CD14-positive monocyte (primary cell): ENCODE measurements at regions not wholly inside any gene's neighbourhood (a gene's known extent, or its start where the extent isn't known, plus 50 kb on each side); places are given as distances from the start of the nearest gene placed in this dataset.

Source experiments
- DNase-seq, 3 donors: peaks; one replicate each; pipeline ENCODE4 v3.0.0-alpha.2; 2011 to 2022
- H2AFZ ChIP-seq: 2 replicates; pipeline ENCODE4 v1.6.0; 2012; ENCODE audit warnings: mild to moderate bottlenecking, low read depth, low read length, inconsistent platforms; ENCODE audit not compliant: insufficient read depth, poor library complexity, severe bottlenecking
- H3K27ac ChIP-seq, 2 donors: 1 replicate in 1 of 2; 2 replicates in 1 of 2; pipeline ENCODE4 v1.5.1; 2012 to 2013; ENCODE audit warnings: low read length in 2 of 2, control low read depth in 1 of 2, inconsistent platforms in 1 of 2, low read depth in 1 of 2, mild to moderate bottlenecking in 1 of 2
- H3K27me3 ChIP-seq, 2 donors: one replicate each; pipeline versions ENCODE4 v1.6.0 to v1.6.1; 2011 to 2013; ENCODE audit warnings: low read length in 2 of 2; ENCODE audit not compliant: control insufficient read depth in 2 of 2, insufficient read depth in 2 of 2
- H3K36me3 ChIP-seq, 2 donors: replicated peaks in 1 of 2; 1 replicate in 1 of 2; 2 replicates in 1 of 2; pipeline versions ENCODE4 v1.5.1 to v1.6.1; 2012 to 2013; ENCODE audit warnings: low read length in 2 of 2, control low read depth in 1 of 2, inconsistent platforms in 1 of 2, mild to moderate bottlenecking in 1 of 2; ENCODE audit not compliant: insufficient read depth in 2 of 2, control insufficient read depth in 1 of 2
- H3K4me1 ChIP-seq, 2 donors: 1 replicate in 1 of 2; 2 replicates in 1 of 2; pipeline versions ENCODE4 v1.5.1 to v1.6.1; 2012 to 2013; ENCODE audit warnings: low read length in 2 of 2, control low read depth in 1 of 2, inconsistent platforms in 1 of 2, mild to moderate bottlenecking in 1 of 2, moderate library complexity in 1 of 2; ENCODE audit not compliant: insufficient read depth in 2 of 2, control insufficient read depth in 1 of 2
- H3K4me2 ChIP-seq: replicated peaks from 2 replicates; pipeline ENCODE3; 2012; ENCODE audit warnings: low read length, moderate library complexity, mild to moderate bottlenecking; ENCODE audit not compliant: poor library complexity, severe bottlenecking; ENCODE audit errors: extremely low read depth
- H3K4me3 ChIP-seq, 3 experiments: fragments of 200-600 bp in 1 of 3; sonication (generic) in 1 of 3; replicated peaks in 1 of 3; 1 replicate in 2 of 3; 2 replicates in 1 of 3; pipeline ENCODE4 v1.5.1; 2011 to 2013; ENCODE audit warnings: low read length in 3 of 3, mild to moderate bottlenecking in 3 of 3, control low read depth in 2 of 3, low read depth in 2 of 3, inconsistent platforms in 1 of 3, moderate library complexity in 1 of 3
- H3K79me2 ChIP-seq: 2 replicates; pipeline ENCODE4 v1.6.0; 2012; ENCODE audit warnings: mild to moderate bottlenecking, control low read depth, inconsistent platforms, low read length, moderate library complexity; ENCODE audit not compliant: insufficient read depth
- H3K9ac ChIP-seq: 2 replicates; pipeline ENCODE4 v1.6.0; 2017; ENCODE audit warnings: low read length, mild to moderate bottlenecking; ENCODE audit not compliant: insufficient read depth, poor library complexity, severe bottlenecking
- H3K9me3 ChIP-seq, 2 donors: replicated peaks in 1 of 2; 1 replicate in 1 of 2; 2 replicates in 1 of 2; pipeline versions ENCODE4 v1.5.1 to v1.6.1; 2012 to 2013; ENCODE audit warnings: low read length in 2 of 2, control low read depth in 1 of 2; ENCODE audit not compliant: control insufficient read depth in 1 of 2, insufficient read depth in 1 of 2
- H4K20me1 ChIP-seq: 2 replicates; pipeline ENCODE4 v1.6.0; 2012; ENCODE audit warnings: mild to moderate bottlenecking, low read length, control low read depth, moderate library complexity; ENCODE audit not compliant: insufficient read depth
- H3K27ac Mint-ChIP-seq, 7 donors: one replicate each; pipeline ENCODE4 v1.8.0; 2020; ENCODE audit warnings: mild to moderate bottlenecking in 7 of 7, mixed read lengths in 7 of 7, moderate library complexity in 6 of 7, inconsistent platforms in 2 of 7
- H3K27me3 Mint-ChIP-seq, 3 donors: one replicate each; pipeline ENCODE4 v1.8.0; 2021 to 2022; ENCODE audit warnings: low read depth in 3 of 3, mild to moderate bottlenecking in 3 of 3, mixed read lengths in 3 of 3, moderate library complexity in 3 of 3, inconsistent platforms in 1 of 3
- H3K36me3 Mint-ChIP-seq, 2 donors: one replicate each; pipeline ENCODE4 v1.8.0; 2020; ENCODE audit warnings: mixed read lengths in 2 of 2, inconsistent platforms in 1 of 2, mild to moderate bottlenecking in 1 of 2
- H3K4me1 Mint-ChIP-seq: one replicate; pipeline ENCODE4 v1.8.0; 2020; ENCODE audit warnings: mild to moderate bottlenecking, mixed read lengths
- H3K4me3 Mint-ChIP-seq, 2 donors: one replicate each; pipeline ENCODE4 v1.8.0; 2020; ENCODE audit warnings: mild to moderate bottlenecking in 2 of 2, mixed read lengths in 2 of 2, moderate library complexity in 1 of 2
- H3K9me3 Mint-ChIP-seq, 7 donors: one replicate each; pipeline ENCODE4 v1.8.0; 2020 to 2022; ENCODE audit warnings: mixed read lengths in 7 of 7, mild to moderate bottlenecking in 6 of 7, moderate library complexity in 6 of 7, inconsistent platforms in 2 of 7
- WGBS: methylation state at CpG from one replicate; pipeline ENCODE4 v1.1.5; 2013; ENCODE audit warnings: missing lambda C conversion rate; ENCODE audit not compliant: insufficient coverage; 5-methylcytosine and 5-hydroxymethylcytosine counted together
- intact Hi-C, 2 donors: fragments of 100-400 bp; cut with micrococcal nuclease; formaldehyde crosslinking; loops; one replicate each; pipeline versions ENCODE4 v1.15.0 to v1.15.1; 2023
- TF ChIP-seq, protein P1 (sequence below): fragments of 200-600 bp; IDR thresholded peaks from one replicate; pipeline ENCODE4 v1.8.0; 2022; ENCODE audit warnings: antibody characterized with exemption, mild to moderate bottlenecking

DNA sequence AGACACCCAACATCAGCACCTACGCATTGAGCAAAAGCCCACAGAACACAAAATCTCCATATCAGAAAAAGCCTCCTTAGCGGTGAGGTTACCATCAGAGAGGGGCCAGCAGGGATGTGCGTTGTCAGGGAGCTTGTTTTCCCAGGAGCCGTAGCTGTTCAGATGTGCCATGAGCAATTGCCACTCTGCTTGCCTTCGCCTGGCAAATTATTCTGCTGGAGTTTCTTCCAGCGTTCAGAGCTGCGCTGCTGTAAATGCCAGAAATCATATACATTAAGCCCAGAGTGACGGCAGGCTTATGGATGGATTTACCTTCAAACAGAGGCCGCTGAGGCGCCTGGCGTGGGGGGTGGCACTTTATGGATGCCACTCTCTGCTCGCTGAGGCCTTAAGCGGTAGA, 632.3 kb downstream of the BCOR start:
- H3K4me3 Mint-ChIP-seq, result no peak overlapping the region
- H3K36me3 Mint-ChIP-seq, result no peaks in the 10 kb centered on the region
- H3K4me1 Mint-ChIP-seq, result peaks cover 2% of the 10 kb centered on the region
- no peaks in the 10 kb centered on the region for H3K9me3 ChIP-seq
- H4K20me1 ChIP-seq, result no peaks in the 10 kb centered on the region
- H2AFZ ChIP-seq, result no peak overlapping the region
- no peak overlapping the region for H3K27ac Mint-ChIP-seq
- H3K9ac ChIP-seq, result no peak overlapping the region
- no peaks in the 10 kb centered on the region for H3K27me3 ChIP-seq
- H3K4me2 ChIP-seq, result no peak overlapping the region
- no peak overlapping the region for H3K27ac ChIP-seq
- H3K36me3 ChIP-seq, result no peaks in the 10 kb centered on the region
- no peak overlapping the region for H3K4me3 ChIP-seq
- WGBS, result 100% methylated on average over 2 of the region's 13 CpGs
- no peak for DNase-seq
- TF ChIP-seq, protein P1, sequence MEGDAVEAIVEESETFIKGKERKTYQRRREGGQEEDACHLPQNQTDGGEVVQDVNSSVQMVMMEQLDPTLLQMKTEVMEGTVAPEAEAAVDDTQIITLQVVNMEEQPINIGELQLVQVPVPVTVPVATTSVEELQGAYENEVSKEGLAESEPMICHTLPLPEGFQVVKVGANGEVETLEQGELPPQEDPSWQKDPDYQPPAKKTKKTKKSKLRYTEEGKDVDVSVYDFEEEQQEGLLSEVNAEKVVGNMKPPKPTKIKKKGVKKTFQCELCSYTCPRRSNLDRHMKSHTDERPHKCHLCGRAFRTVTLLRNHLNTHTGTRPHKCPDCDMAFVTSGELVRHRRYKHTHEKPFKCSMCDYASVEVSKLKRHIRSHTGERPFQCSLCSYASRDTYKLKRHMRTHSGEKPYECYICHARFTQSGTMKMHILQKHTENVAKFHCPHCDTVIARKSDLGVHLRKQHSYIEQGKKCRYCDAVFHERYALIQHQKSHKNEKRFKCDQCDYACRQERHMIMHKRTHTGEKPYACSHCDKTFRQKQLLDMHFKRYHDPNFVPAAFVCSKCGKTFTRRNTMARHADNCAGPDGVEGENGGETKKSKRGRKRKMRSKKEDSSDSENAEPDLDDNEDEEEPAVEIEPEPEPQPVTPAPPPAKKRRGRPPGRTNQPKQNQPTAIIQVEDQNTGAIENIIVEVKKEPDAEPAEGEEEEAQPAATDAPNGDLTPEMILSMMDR, result no peak
- H3K4me1 ChIP-seq, result no peaks in the 10 kb centered on the region
- H3K27me3 Mint-ChIP-seq, result peaks cover 2 to 7% (median 4%) of the 10 kb centered on the region in 3 donors
- H3K79me2 ChIP-seq, result no peaks in the 10 kb centered on the region
- H3K9me3 Mint-ChIP-seq, result peaks cover 0 to 5% (median 0%) of the 10 kb centered on the region in 7 donors
- intact Hi-C loops, result no loop called here

DNA sequence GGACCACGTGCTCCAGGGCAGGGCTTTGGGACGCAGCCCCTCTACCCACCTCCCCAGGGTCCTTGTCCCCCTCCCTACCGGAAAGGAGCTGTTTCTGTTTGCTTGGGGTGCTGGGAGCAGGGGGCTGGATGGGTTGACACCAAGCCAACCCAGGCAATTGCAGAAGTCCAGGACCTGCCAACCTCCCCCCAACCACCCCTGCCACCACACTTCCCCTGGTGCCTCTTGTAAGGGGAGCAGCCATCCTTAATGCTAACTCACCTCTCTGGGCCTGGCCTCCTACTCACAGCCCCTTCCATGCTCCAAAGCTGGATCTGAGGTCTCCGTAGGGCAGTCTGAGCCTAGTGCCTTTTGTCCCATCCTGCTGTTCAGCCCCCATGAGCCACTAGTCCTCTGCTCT, 631.9 kb downstream of the BCOR start:
- Mint-ChIP-seq H3K27ac (peak overlapping the region in 1 of 7 donors; percentile 72), H3K4me1 (peaks cover 2% of the 10 kb centered on the region), H3K27me3 (peaks cover 2 to 7% (median 3%) of the 10 kb centered on the region in 3 donors), H3K9me3 (peaks cover 0 to 5% (median 0%) of the 10 kb centered on the region in 7 donors), H3K36me3 (no peaks in the 10 kb centered on the region), H3K4me3 (no peak overlapping the region)
- Histone ChIP-seq H3K27me3 (no peaks in the 10 kb centered on the region), H2AFZ (no peak overlapping the region), H3K4me2 (no peak overlapping the region), H3K36me3 (no peaks in the 10 kb centered on the region), H3K9ac (no peak overlapping the region), H3K27ac (no peak overlapping the region), H3K4me1 (no peaks in the 10 kb centered on the region), H3K4me3 (no peak overlapping the region), H3K79me2 (no peaks in the 10 kb centered on the region), H3K9me3 (no peaks in the 10 kb centered on the region), H4K20me1 (no peaks in the 10 kb centered on the region)
- no peak for DNase-seq
- TF ChIP-seq, protein P1, result no peak
- WGBS, result no CpG with 5 or more reads among the region's 4 CpGs
- intact Hi-C loops, result no loop called here
